ENCODE measurements at regions not wholly inside any gene's neighbourhood (a gene's known extent, or its start where the extent isn't known, plus 50 kb on each side); places are given as distances from the start of the nearest gene placed in this dataset.

- 61 to 83% (median 74%) methylated on average over 3 of the region's 3 CpGs for WGBS, 4 donors
- no peak for TF ChIP-seq CTCF (IDR thresholded peaks at IDR 0.05)
- TF ChIP-seq POLR2A (IDR thresholded peaks at IDR 0.05), result no peak
- intact Hi-C loops (cut with DNase I), result no loop called here
- no peak for DNase-seq
- H3K27me3 ChIP-seq, result no peaks in the 10 kb centered on the region
- no peak overlapping the region for H3K4me3 ChIP-seq
- H3K4me1 ChIP-seq (replicated peaks in 1 of 2), result no peaks in the 10 kb centered on the region
- H3K27ac ChIP-seq, result no peak overlapping the region
- no peaks in the 10 kb centered on the region for H3K36me3 ChIP-seq (replicated peaks in 1 of 2)
- no peaks in the 10 kb centered on the region for H3K9me3 ChIP-seq (replicated peaks in 1 of 3)
Observed at GRCh38 chr15:47338771-47339170, 378.5 kb upstream of the SEMA6D start.

GRCh38 chr15:47339800-47340570, 377.3 kb upstream of the SEMA6D start:
- no peaks in the 10 kb centered on the region for H3K4me1 ChIP-seq (replicated peaks in 1 of 2)
- intact Hi-C loops (cut with DNase I), result no loop called here
- no peak for DNase-seq
- WGBS, 4 donors, result 82 to 90% (median 86%) methylated on average over 4 of the region's 4 CpGs
- TF ChIP-seq POLR2A (IDR thresholded peaks at IDR 0.05), result no peak
- no peak for TF ChIP-seq CTCF (IDR thresholded peaks at IDR 0.05)
- H3K36me3 ChIP-seq (replicated peaks in 1 of 2), result no peaks in the 10 kb centered on the region
- no peaks in the 10 kb centered on the region for H3K9me3 ChIP-seq (replicated peaks in 1 of 3)
- no peak overlapping the region for H3K27ac ChIP-seq
- no peaks in the 10 kb centered on the region for H3K27me3 ChIP-seq
- no peak overlapping the region for H3K4me3 ChIP-seq

- Histone ChIP-seq H3K4me3 (no peak overlapping the region), H3K4me1 (replicated peaks in 1 of 2) (no peaks in the 10 kb centered on the region), H3K36me3 (replicated peaks in 1 of 2) (no peaks in the 10 kb centered on the region), H3K9me3 (replicated peaks in 1 of 3) (no peaks in the 10 kb centered on the region), H3K27me3 (no peaks in the 10 kb centered on the region), H3K27ac (no peak overlapping the region)
- intact Hi-C loops (cut with DNase I), result no loop called here
- TF ChIP-seq POLR2A (IDR thresholded peaks at IDR 0.05), result no peak
- no peak for TF ChIP-seq CTCF (IDR thresholded peaks at IDR 0.05)
- no peak for DNase-seq
- 85 to 91% (median 88%) methylated on average over 2 of the region's 2 CpGs for WGBS, 4 donors
Observed at GRCh38 chr15:47340571-47340920, 376.8 kb upstream of the SEMA6D start.

GRCh38 chr15:47349179-47349578, 368.1 kb upstream of the SEMA6D start:
- Histone ChIP-seq H3K27ac (no peak overlapping the region), H3K4me3 (no peak overlapping the region), H3K9me3 (replicated peaks in 1 of 3) (no peaks in the 10 kb centered on the region), H3K36me3 (replicated peaks in 1 of 2) (no peaks in the 10 kb centered on the region), H3K4me1 (replicated peaks in 1 of 2) (no peaks in the 10 kb centered on the region), H3K27me3 (no peaks in the 10 kb centered on the region)
- 78 to 87% (median 84%) methylated on average over 2 of the region's 2 CpGs for WGBS, 4 donors
- TF ChIP-seq POLR2A (IDR thresholded peaks at IDR 0.05), result no peak
- DNase-seq, result no peak
- intact Hi-C loops (cut with DNase I), result no loop called here

- Histone ChIP-seq H3K36me3 (replicated peaks in 1 of 2) (no peaks in the 10 kb centered on the region), H3K4me3 (no peak overlapping the region), H3K4me1 (replicated peaks in 1 of 2) (no peaks in the 10 kb centered on the region), H3K27me3 (no peaks in the 10 kb centered on the region), H3K9me3 (replicated peaks in 1 of 3) (no peaks in the 10 kb centered on the region), H3K27ac (no peak overlapping the region)
- no peak for TF ChIP-seq POLR2A (IDR thresholded peaks at IDR 0.05)
- no peak for TF ChIP-seq CTCF (IDR thresholded peaks at IDR 0.05)
- DNase-seq, result no peak
- intact Hi-C loops (cut with DNase I), result no loop called here
Observed at GRCh38 chr15:47351501-47351900, 365.8 kb upstream of the SEMA6D start.

Data from adrenal gland (tissue), 9 donors.